ENCODE measurements at regions not wholly inside any gene's neighbourhood (a gene's known extent, or its start where the extent isn't known, plus 50 kb on each side); places are given as distances from the start of the nearest gene placed in this dataset.
"Not testable (repeated sequence)": the region's sequence is repeated elsewhere in the genome, so short reads cannot be mapped to it uniquely, and the experiment has no call there.

DNA sequence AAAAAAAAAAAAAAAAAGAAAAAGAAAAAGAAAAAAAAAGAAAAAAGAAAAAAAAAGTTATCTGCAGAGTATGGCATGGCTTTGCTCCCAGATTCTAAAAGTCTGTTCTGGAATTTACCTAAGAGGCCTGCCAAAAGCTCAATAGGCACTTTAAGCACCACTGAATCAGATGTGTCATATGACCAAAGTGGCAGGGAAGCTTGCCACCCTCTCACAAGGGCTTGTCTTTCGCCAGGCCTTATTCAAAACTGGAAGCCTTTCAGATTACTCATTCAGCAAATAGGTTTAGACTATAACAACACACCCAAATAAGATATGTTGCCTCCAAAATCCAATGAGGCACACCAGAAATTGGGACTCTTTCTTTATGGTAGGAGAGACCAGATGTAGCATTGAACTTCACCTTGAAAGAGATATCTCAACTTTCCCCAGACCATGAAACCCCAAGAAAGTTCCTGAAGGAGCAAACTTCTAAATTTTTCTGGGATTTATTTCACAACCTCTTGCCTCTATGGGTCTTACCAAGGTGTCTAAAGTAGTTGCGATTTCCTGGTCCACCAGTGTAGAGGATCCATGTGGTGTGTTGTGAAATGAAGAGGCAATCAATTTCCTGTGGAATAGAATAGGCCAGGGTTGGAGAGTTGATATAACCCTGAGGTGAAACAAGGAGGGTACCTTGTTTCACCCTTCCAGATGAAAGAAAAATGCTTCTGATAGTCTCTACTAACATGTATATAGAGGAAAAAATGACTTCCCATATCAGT, 218.8 kb downstream of the DAD1 start:
- no peaks in the 10 kb centered on the region for H3K27me3 ChIP-seq
- no peaks in the 10 kb centered on the region for H3K9me3 ChIP-seq
- H3K36me3 ChIP-seq: no peaks in the 10 kb centered on the region
- peak; percentile 93 for ATAC-seq
- intact Hi-C loops (cut with DNase I): loop anchor here in 1 of 2 donors (5.0 kb wide), 1 partner anchor 48 kb away; no protein-coding TSS in a partner anchor
- H3K4me3 ChIP-seq: no peak overlapping the region
- TF ChIP-seq, protein P1, sequence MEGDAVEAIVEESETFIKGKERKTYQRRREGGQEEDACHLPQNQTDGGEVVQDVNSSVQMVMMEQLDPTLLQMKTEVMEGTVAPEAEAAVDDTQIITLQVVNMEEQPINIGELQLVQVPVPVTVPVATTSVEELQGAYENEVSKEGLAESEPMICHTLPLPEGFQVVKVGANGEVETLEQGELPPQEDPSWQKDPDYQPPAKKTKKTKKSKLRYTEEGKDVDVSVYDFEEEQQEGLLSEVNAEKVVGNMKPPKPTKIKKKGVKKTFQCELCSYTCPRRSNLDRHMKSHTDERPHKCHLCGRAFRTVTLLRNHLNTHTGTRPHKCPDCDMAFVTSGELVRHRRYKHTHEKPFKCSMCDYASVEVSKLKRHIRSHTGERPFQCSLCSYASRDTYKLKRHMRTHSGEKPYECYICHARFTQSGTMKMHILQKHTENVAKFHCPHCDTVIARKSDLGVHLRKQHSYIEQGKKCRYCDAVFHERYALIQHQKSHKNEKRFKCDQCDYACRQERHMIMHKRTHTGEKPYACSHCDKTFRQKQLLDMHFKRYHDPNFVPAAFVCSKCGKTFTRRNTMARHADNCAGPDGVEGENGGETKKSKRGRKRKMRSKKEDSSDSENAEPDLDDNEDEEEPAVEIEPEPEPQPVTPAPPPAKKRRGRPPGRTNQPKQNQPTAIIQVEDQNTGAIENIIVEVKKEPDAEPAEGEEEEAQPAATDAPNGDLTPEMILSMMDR (IDR thresholded peaks at IDR 0.05): no peak
- DNase-seq: peak in 2 of 4 donors; percentile 16 to 68
- H3K27ac ChIP-seq: peak overlapping the region; percentile 72 to 78
- H3K4me1 ChIP-seq: peaks cover 0 to 8% of the 10 kb centered on the region in 2 donors

DNA sequence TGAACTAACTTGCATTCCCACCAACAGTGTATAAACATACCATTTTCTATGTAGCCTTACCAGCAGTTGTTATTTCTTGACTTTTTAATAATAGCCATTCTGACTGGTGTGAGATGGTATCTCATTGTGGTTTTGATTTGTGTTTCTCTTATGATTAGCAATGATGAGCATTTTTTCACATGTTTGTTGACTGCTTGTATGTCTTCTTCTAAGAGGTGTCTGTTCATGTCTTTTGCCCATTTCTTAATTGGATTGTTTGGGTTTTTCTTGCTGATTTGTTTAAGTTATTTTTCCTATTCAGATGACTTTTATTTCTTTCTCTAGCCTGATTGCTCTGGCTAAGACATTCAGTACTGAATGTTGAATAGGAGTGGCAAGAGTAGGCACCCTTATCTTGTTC, 230.3 kb downstream of the DAD1 start:
- peaks cover 0 to 11% of the 10 kb centered on the region in 2 donors for H3K9me3 ChIP-seq
- H3K4me3 ChIP-seq: no peak overlapping the region
- no peak overlapping the region for H3K27ac ChIP-seq
- no peaks in the 10 kb centered on the region for H3K4me1 ChIP-seq
- ATAC-seq (no peak), DNase-seq (no peak)
- no peaks in the 10 kb centered on the region for H3K27me3 ChIP-seq
- intact Hi-C loops (cut with DNase I): no loop called here
- TF ChIP-seq, protein P1 (IDR thresholded peaks at IDR 0.05): no peak
- no peaks in the 10 kb centered on the region for H3K36me3 ChIP-seq

DNA sequence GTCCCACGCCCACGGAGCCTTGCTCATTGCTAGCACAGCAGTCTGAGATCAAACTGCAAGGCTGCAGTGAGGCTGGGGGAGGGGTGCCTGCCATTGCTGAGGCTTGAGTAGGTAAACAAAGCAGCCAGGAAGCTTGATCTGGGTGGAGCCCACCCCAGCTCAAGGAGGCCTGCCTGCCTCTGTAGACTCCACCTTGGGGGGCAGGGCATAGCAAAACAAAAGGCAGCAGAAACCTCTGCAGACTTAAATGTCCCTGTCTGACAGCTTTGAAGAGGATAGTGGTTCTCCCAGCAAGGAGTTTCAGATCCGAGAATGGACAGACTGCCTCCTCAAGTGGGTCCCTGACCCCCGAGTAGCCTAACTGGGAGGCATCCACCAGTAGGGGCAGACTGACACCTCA, 239.7 kb downstream of the DAD1 start:
- H3K27me3 ChIP-seq; ATAC-seq; DNase-seq; H3K4me3 ChIP-seq; H3K4me1 ChIP-seq; intact Hi-C loops (cut with DNase I); H3K27ac ChIP-seq; H3K36me3 ChIP-seq: not testable (repeated sequence)
- peaks cover 0 to 11% of the 10 kb centered on the region in 2 donors for H3K9me3 ChIP-seq

DNA sequence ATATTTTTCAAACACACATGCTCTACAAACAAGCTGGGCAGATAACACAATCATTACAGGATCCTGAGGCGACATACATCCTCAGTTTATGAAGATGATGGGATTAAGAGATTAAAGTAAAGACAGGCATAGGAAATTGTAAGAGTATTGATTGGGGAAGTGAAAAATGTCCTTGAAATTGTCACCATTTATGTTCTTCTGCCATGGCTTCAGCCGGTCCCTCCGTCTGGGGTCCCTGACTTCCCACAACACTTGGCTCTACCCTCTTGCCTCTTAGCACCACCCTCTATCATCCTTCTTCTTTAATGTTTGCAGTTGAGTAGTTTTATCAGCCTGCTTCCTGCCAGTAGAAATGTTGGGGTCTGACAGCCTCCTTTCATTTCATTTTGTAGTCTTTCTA, 244.4 kb downstream of the DAD1 start:
- Histone ChIP-seq H3K36me3 (no peaks in the 10 kb centered on the region), H3K4me1 (no peaks in the 10 kb centered on the region), H3K27me3 (no peaks in the 10 kb centered on the region), H3K27ac (no peak overlapping the region), H3K9me3 (peaks cover 0 to 19% of the 10 kb centered on the region in 2 donors), H3K4me3 (no peak overlapping the region)
- DNase-seq: no peak
- intact Hi-C loops (cut with DNase I): no loop called here
- TF ChIP-seq, protein P1 (IDR thresholded peaks at IDR 0.05): no peak
- ATAC-seq: no peak

DNA sequence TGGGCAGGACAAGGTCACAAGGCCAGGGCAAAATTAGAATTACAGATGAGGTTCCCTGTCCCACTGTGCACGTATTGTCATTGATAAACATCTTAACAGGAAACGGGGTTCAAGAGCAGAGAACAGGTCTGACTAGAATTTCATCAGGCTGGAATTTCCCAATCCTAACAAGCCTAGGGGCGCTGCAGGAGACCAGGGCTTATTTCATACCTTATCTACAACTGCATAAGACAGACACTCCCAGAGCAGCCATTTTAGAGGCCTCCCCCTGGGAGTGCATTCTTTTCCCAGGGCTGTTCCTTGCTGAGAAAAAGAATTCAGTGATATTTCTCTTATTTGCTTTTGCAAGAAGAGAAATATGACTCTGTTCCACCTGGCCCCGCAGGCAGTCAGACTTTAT, 244.8 kb downstream of the DAD1 start:
- ATAC-seq; H3K27me3 ChIP-seq; H3K4me3 ChIP-seq; H3K27ac ChIP-seq; DNase-seq; H3K36me3 ChIP-seq; intact Hi-C loops (cut with DNase I); H3K4me1 ChIP-seq: not testable (repeated sequence)
- peaks cover 0 to 19% of the 10 kb centered on the region in 2 donors for H3K9me3 ChIP-seq

DNA sequence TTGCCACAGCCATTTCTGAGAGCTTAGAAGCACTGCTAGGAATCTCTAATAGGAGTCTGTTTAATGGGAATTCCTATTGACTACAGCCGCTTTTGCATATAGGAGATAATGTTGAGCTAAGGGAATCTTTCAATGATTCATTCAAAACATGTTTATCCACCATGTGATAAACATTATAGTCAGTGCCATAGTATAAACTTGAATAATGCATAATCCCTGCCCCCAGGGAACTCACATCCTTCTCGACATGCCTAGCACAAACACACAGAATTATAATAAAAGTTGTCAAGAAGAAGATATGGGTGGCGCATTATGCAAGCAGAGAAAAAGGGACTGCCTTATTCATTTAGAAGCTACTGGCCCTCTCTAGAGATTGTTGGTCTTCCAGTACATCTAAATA, 248.0 kb downstream of the DAD1 start:
- ATAC-seq (no peak), DNase-seq (no peak)
- no peak overlapping the region for H3K4me3 ChIP-seq
- peaks cover 0 to 19% of the 10 kb centered on the region in 2 donors for H3K9me3 ChIP-seq
- no peaks in the 10 kb centered on the region for H3K4me1 ChIP-seq
- H3K27ac ChIP-seq: no peak overlapping the region
- TF ChIP-seq, protein P1 (IDR thresholded peaks at IDR 0.05): no peak
- H3K36me3 ChIP-seq: no peaks in the 10 kb centered on the region
- no peaks in the 10 kb centered on the region for H3K27me3 ChIP-seq
- intact Hi-C loops (cut with DNase I): no loop called here

All from left lung (tissue), 4 donors.